ENCODE measurements at regions not wholly inside any gene's neighbourhood (a gene's known extent, or its start where the extent isn't known, plus 50 kb on each side); places are given as distances from the start of the nearest gene placed in this dataset.
"Not testable (repeated sequence)": the region's sequence is repeated elsewhere in the genome, so short reads cannot be mapped to it uniquely, and the experiment has no call there.

DNA sequence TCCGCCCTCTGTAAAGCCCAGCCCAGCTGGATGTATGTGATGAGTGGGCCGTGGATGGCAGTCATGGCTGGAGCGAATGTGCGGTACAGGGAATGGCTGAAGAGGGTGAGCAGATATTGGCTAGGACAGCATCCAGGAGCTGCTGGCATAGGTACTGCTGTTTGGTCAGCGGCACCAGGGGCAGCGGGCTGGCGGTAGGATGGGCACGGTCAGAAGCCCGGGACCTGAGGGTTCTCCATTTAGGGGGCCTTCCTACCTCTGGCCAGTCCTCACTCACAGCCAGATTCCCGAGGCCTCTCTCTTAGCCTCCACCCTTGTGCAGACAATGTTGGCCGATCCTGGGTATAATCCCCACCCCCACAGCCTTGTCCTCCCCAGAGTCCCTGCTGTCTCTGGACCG is 53.1 kb upstream of the POTEH start:
- not testable (repeated sequence) for TF ChIP-seq POLR2AphosphoS5 (IDR thresholded peaks at IDR 0.05; ENCODE audit: insufficient read depth in 1 of 2, low read depth in 1 of 2); CTCF (IDR thresholded peaks at IDR 0.05); POLR2A (IDR thresholded peaks at IDR 0.05)

Data from vagina (tissue), 2 donors.